ENCODE measurements at regions not wholly inside any gene's neighbourhood (a gene's known extent, or its start where the extent isn't known, plus 50 kb on each side); places are given as distances from the start of the nearest gene placed in this dataset.
A peak's percentile ranks its signal among the peaks of the same experiment; 100 is the strongest.

DNA sequence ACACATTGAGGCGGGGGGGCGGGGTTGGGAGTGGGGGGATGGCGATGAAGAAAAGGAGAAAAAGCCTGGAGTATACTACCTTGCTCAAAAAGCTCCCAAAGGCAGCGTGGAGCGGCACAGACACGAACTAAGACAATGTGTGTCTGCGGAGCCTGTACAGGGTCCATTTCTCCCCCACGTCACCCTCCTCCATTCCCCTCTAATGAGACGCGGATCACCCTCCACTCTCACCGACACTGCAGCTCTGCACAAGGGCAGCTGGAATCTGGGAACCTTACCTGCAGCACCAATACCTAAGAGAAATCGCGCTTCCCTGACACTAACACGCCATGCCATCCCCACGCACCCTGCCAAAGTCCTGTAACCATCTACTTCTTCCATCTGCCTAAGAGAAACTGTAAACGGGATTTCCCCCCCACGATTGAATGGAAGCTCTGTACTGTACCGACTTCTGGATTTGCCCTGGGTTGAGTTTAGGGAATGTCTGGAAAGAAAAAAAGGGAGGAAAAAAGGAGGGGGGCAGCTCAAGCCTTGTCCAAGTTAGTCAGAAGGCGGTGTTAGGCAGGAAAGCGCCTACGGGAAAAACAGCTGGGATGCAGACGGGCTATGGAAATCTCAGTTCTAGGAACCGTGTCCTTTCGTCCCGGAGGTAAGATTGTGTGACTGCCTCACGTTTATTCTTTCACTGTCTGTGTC is 125.7 kb upstream of the C11orf58 start:
- peak; percentile 35 for ATAC-seq
- Histone ChIP-seq H3K36me3 (replicated peaks in 1 of 2; ENCODE audit: control insufficient read depth in 1 of 2, insufficient read depth in 2 of 2, low read length in 2 of 2) (no peaks in the 10 kb centered on the region), H3K4me2 (ENCODE audit: low read depth, low read length) (peak overlapping the region; percentile 89), H3K79me2 (ENCODE audit: insufficient read depth, low read length) (no peaks in the 10 kb centered on the region), H3K9me3 (ENCODE audit: low read length) (no peaks in the 10 kb centered on the region), H3K27me3 (ENCODE audit: control insufficient read depth in 1 of 2, insufficient read depth in 2 of 2, low read length in 2 of 2) (peaks cover 10 to 59% of the 10 kb centered on the region in 2 experiments; a peak in 4 of 5 replicates), H3K9ac (ENCODE audit: insufficient read depth, low read depth, low read length) (no peak overlapping the region), H3K4me3 (replicated peaks in 1 of 3; ENCODE audit: insufficient read depth in 1 of 3, low read depth in 2 of 3, low read length in 3 of 3) (peak overlapping the region in 1 of 3 experiments; percentile 73; a peak in 1 of 6 replicates), H2AFZ (ENCODE audit: low read length) (no peak overlapping the region), H3K4me1 (ENCODE audit: insufficient read depth, low read length) (peaks cover 16% of the 10 kb centered on the region), H3K27ac (ENCODE audit: extremely low read length, insufficient read depth, low read length) (no peak overlapping the region), H4K20me1 (ENCODE audit: insufficient read depth, low read length) (no peaks in the 10 kb centered on the region)
- no TSS peak for BruUV-seq (replicated peaks)
- WGBS (ENCODE audit: low lambda C conversion rate): 5% methylated on average over 26 of the region's 26 CpGs
- no peak for DNase-seq (ENCODE audit: low spot score)
- in situ Hi-C loops (cut with HindIII; ENCODE audit: extremely low pct_ligation_motif_present, low pct_unique_long_range_greater_than_20kb) (loop anchor here (10.0 kb wide), 2 partner anchors 668 to 788 kb away; no protein-coding TSS in a partner anchor), intact Hi-C loops (cut with micrococcal nuclease; ENCODE audit: unreplicated experiment) (loop anchor here (1.0 to 10.0 kb wide), 6 partner anchors 671 to 1288 kb away; no protein-coding TSS in a partner anchor)
- no peak for TF ChIP-seq ZFYVE20 (CRISPR knock-in tag; IDR thresholded peaks at IDR 0.05; ENCODE audit: borderline replicate concordance, low read depth)
- TF ChIP-seq, protein P1, sequence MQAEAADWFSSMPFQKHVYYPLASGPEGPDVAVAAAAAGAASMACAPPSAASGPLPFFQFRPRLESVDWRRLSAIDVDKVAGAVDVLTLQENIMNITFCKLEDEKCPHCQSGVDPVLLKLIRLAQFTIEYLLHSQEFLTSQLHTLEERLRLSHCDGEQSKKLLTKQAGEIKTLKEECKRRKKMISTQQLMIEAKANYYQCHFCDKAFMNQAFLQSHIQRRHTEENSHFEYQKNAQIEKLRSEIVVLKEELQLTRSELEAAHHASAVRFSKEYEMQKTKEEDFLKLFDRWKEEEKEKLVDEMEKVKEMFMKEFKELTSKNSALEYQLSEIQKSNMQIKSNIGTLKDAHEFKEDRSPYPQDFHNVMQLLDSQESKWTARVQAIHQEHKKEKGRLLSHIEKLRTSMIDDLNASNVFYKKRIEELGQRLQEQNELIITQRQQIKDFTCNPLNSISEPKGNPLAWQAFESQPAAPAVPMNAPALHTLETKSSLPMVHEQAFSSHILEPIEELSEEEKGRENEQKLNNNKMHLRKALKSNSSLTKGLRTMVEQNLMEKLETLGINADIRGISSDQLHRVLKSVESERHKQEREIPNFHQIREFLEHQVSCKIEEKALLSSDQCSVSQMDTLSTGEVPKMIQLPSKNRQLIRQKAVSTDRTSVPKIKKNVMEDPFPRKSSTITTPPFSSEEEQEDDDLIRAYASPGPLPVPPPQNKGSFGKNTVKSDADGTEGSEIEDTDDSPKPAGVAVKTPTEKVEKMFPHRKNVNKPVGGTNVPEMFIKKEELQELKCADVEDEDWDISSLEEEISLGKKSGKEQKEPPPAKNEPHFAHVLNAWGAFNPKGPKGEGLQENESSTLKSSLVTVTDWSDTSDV (CRISPR knock-in tag; IDR thresholded peaks at IDR 0.05): no peak
- no peak for TF ChIP-seq MBD4 (IDR thresholded peaks at IDR 0.05; ENCODE audit: borderline replicate concordance, low read length)
- no peak for TF ChIP-seq SNAPC2 (CRISPR knock-in tag; IDR thresholded peaks at IDR 0.05)
- peak; percentile 12 for TF ChIP-seq HNRNPK (IDR thresholded peaks at IDR 0.05; ENCODE audit: low read depth, low read length, poor library complexity, severe bottlenecking)
- CTCF ChIA-PET (ENCODE audit: low intra/inter-chr PET ratio, low total read pairs): interaction anchor here (1.0 to 2.4 kb wide), 4 partner anchors 672 to 842 kb away, joined by 3 to 15 read pairs (median 6); no protein-coding TSS in a partner anchor
- POLR2A ChIA-PET: no interaction called here
- no peak for FAIRE-seq
